ENCODE measurements at regions not wholly inside any gene's neighbourhood (a gene's known extent, or its start where the extent isn't known, plus 50 kb on each side); places are given as distances from the start of the nearest gene placed in this dataset.

GRCh38 chr2:76567478-76567877, 856.8 kb upstream of the GCFC2 start:
- CTCF ChIA-PET, result no interaction called here
- H3K27ac ChIP-seq (ENCODE audit: extremely low read depth, low read depth, low read length), result no peak overlapping the region
- no peaks in the 10 kb centered on the region for H3K36me3 ChIP-seq (ENCODE audit: control insufficient read depth in 2 of 2, insufficient read depth in 1 of 2, low read length in 2 of 2)
- H3K4me1 ChIP-seq (ENCODE audit: control insufficient read depth, insufficient read depth, low read length), result no peaks in the 10 kb centered on the region
- POLR2A ChIA-PET, result no interaction called here
- no peak overlapping the region for H3K4me3 ChIP-seq (ENCODE audit: low read depth, low read length)
- H3K9me3 ChIP-seq (ENCODE audit: control insufficient read depth, insufficient read depth, low read depth, low read length), result no peaks in the 10 kb centered on the region
- no peak for TF ChIP-seq SP2 (tag by site-specific recombination; IDR thresholded peaks at IDR 0.05)
- no peak for TF ChIP-seq ZNF623 (tag by site-specific recombination; IDR thresholded peaks at IDR 0.05)
- no peak for TF ChIP-seq ZNF580 (tag by site-specific recombination; IDR thresholded peaks at IDR 0.05)
- no peak for TF ChIP-seq ZNF2 (tag by site-specific recombination; IDR thresholded peaks at IDR 0.05)
- no peak for TF ChIP-seq ZSCAN5A (tag by site-specific recombination; IDR thresholded peaks at IDR 0.05)
- no peak for TF ChIP-seq BCL11A (tag by site-specific recombination; IDR thresholded peaks at IDR 0.05; ENCODE audit: low read depth)
- no peak for TF ChIP-seq ZNF548 (tag by site-specific recombination; IDR thresholded peaks at IDR 0.05)
- no peak for TF ChIP-seq BCL6B (tag by site-specific recombination; IDR thresholded peaks at IDR 0.05)
- no peak for TF ChIP-seq ZNF558 (tag by site-specific recombination; IDR thresholded peaks at IDR 0.05)
- TF ChIP-seq ZNF112 (tag by site-specific recombination; IDR thresholded peaks at IDR 0.05), result no peak
- TF ChIP-seq ZBTB26 (tag by site-specific recombination; optimal IDR thresholded peaks at IDR 0.05), result no peak
- no peak for TF ChIP-seq ZNF423 (tag by site-specific recombination; IDR thresholded peaks at IDR 0.05)
- TF ChIP-seq ZNF426 (tag by site-specific recombination; IDR thresholded peaks at IDR 0.05), result no peak
- TF ChIP-seq ZNF174 (tag by site-specific recombination; IDR thresholded peaks at IDR 0.05), result no peak
- no peak for TF ChIP-seq HIC1 (tag by site-specific recombination; IDR thresholded peaks at IDR 0.05)
- no peak for TF ChIP-seq ZNF16 (tag by site-specific recombination; IDR thresholded peaks at IDR 0.05; ENCODE audit: low read depth)
- no peak for TF ChIP-seq PRDM10 (tag by site-specific recombination; IDR thresholded peaks at IDR 0.05)
- no peak for TF ChIP-seq ZNF530 (tag by site-specific recombination; IDR thresholded peaks at IDR 0.05; ENCODE audit: low read depth)

Data from HEK293 (cell line).